BJ (cell line): ENCODE measurements at regions not wholly inside any gene's neighbourhood (a gene's known extent, or its start where the extent isn't known, plus 50 kb on each side); places are given as distances from the start of the nearest gene placed in this dataset.
A peak's percentile ranks its signal among the peaks of the same experiment; 100 is the strongest.

Source experiments
- CTCF ChIA-PET: fragments of 350-600 bp; formaldehyde crosslinking; extraction: SDS; loops from one replicate; lab custom pipeline; 2021; ENCODE audit warnings: antibody characterized with exemption, inconsistent platforms; lab: Yijun Ruan, JAX
- POLR2A ChIA-PET: fragments of 300-600 bp; sonication (Branson Sonifier 250); formaldehyde crosslinking; extraction: SDS; loops from one replicate; lab custom pipeline; 2021; ENCODE audit warnings: antibody characterized with exemption; lab: Charles Lee
- DNase-seq: peaks from one replicate; pipeline ENCODE4 v3.0.0-alpha.2; 2011; ENCODE audit warnings: low read depth
- H3K27me3 ChIP-seq: 2 replicates; pipeline ENCODE4 v1.6.0; 2011; ENCODE audit warnings: low read length; ENCODE audit not compliant: control insufficient read depth, insufficient read depth
- H3K36me3 ChIP-seq: 2 replicates; pipeline ENCODE4 v1.5.1; 2011; ENCODE audit warnings: low read length; ENCODE audit not compliant: control insufficient read depth, insufficient read depth
- H3K4me3 ChIP-seq: 2 replicates; pipeline ENCODE4 v1.5.1; 2011; ENCODE audit warnings: low read depth, mild to moderate bottlenecking, control low read depth, low read length
- CTCF ChIP-seq: IDR thresholded peaks from 2 replicates; pipeline ENCODE4 v1.5.1; 2011; ENCODE audit warnings: low read depth, mild to moderate bottlenecking, control low read depth, inconsistent platforms, low read length, moderate library complexity; ENCODE audit not compliant: insufficient read depth

- ChIA-PET POLR2A (interaction anchor here (0.6 kb wide), 1 partner anchor 578 kb away, joined by 3 read pairs; no protein-coding TSS in a partner anchor), CTCF (interaction anchor here (0.6 to 9.9 kb wide), 12 partner anchors 11 to 509 kb away, joined by 3 to 103 read pairs (median 4); no protein-coding TSS in a partner anchor)
- Histone ChIP-seq H3K36me3 (no peaks in the 10 kb centered on the region), H3K27me3 (no peaks in the 10 kb centered on the region), H3K4me3 (no peak overlapping the region)
- no peak for DNase-seq
- TF ChIP-seq CTCF: no peak
These were observed 598.8 kb upstream of the BRINP1 start for GRCh38 chr9:119967867-119968535.

- ChIA-PET POLR2A (interaction anchor here (0.7 to 1.3 kb wide), 2 partner anchors 13 to 75 kb away, joined by 3 to 7 read pairs; no protein-coding TSS in a partner anchor), CTCF (interaction anchor here (0.6 to 9.9 kb wide), 4 partner anchors 13 to 659 kb away, joined by 3 to 103 read pairs (median 8); no protein-coding TSS in a partner anchor)
- DNase-seq: peak; percentile 88
- Histone ChIP-seq H3K4me3 (no peak overlapping the region), H3K27me3 (no peaks in the 10 kb centered on the region), H3K36me3 (no peaks in the 10 kb centered on the region)
- no peak for TF ChIP-seq CTCF
These were observed 594.6 kb upstream of the BRINP1 start for GRCh38 chr9:119963798-119964372.

GRCh38 chr9:119963258-119963797, 594.1 kb upstream of the BRINP1 start:
- no peak overlapping the region for H3K4me3 ChIP-seq
- ChIA-PET CTCF (interaction anchor here (2.4 to 9.9 kb wide), 3 partner anchors 13 to 514 kb away, joined by 8 to 103 read pairs (median 9); no protein-coding TSS in a partner anchor), POLR2A (interaction anchor here (0.7 to 1.3 kb wide), 2 partner anchors 12 to 75 kb away, joined by 3 to 7 read pairs; no protein-coding TSS in a partner anchor)
- H3K36me3 ChIP-seq: no peaks in the 10 kb centered on the region
- peak; percentile 93 for DNase-seq
- H3K27me3 ChIP-seq: no peaks in the 10 kb centered on the region
- TF ChIP-seq CTCF: no peak

- Histone ChIP-seq H3K4me3 (no peak overlapping the region), H3K27me3 (no peaks in the 10 kb centered on the region), H3K36me3 (no peaks in the 10 kb centered on the region)
- ChIA-PET POLR2A (no interaction called here), CTCF (interaction anchor here (0.6 to 9.9 kb wide), 5 partner anchors 11 to 516 kb away, joined by 3 to 103 read pairs (median 8); no protein-coding TSS in a partner anchor)
- no peak for DNase-seq
- TF ChIP-seq CTCF: peak; percentile 60
These were observed 592.7 kb upstream of the BRINP1 start for GRCh38 chr9:119961774-119962424.
